ENCODE measurements at regions not wholly inside any gene's neighbourhood (a gene's known extent, or its start where the extent isn't known, plus 50 kb on each side); places are given as distances from the start of the nearest gene placed in this dataset.

GRCh38 chr1:217017165-217017564, 293.9 kb upstream of the ESRRG start:
- TF ChIP-seq CTCF (IDR thresholded peaks at IDR 0.05; ENCODE audit: unreplicated experiment in 3 of 3), result no peak
- no peaks in the 10 kb centered on the region for H3K36me3 Mint-ChIP-seq (ENCODE audit: low read depth)
- H3K27ac Mint-ChIP-seq, result no peak overlapping the region
- H3K9me3 Mint-ChIP-seq, result no peaks in the 10 kb centered on the region
- H3K27me3 Mint-ChIP-seq (ENCODE audit: low read depth), result no peaks in the 10 kb centered on the region
- H3K4me1 Mint-ChIP-seq, result peaks cover 4% of the 10 kb centered on the region
- H3K4me3 Mint-ChIP-seq, result no peak overlapping the region

- Mint-ChIP-seq H3K4me1 (peaks cover 4% of the 10 kb centered on the region), H3K27ac (no peak overlapping the region)
These were observed 290.8 kb upstream of the ESRRG start for GRCh38 chr1:217014066-217014465.

GRCh38 chr1:217012659-217013058, 289.4 kb upstream of the ESRRG start:
- H3K4me3 Mint-ChIP-seq, result no peak overlapping the region
- no peak for TF ChIP-seq CTCF (IDR thresholded peaks at IDR 0.05; ENCODE audit: unreplicated experiment in 3 of 3)
- H3K36me3 Mint-ChIP-seq (ENCODE audit: low read depth), result no peaks in the 10 kb centered on the region
- no peak overlapping the region for H3K27ac Mint-ChIP-seq
- H3K9me3 Mint-ChIP-seq, result no peaks in the 10 kb centered on the region
- no peaks in the 10 kb centered on the region for H3K27me3 Mint-ChIP-seq (ENCODE audit: low read depth)
- peaks cover 4% of the 10 kb centered on the region for H3K4me1 Mint-ChIP-seq

More at GRCh38 chr1:217014066-217014465, 290.8 kb upstream of the ESRRG start:
- Mint-ChIP-seq H3K4me3 (no peak overlapping the region), H3K9me3 (no peaks in the 10 kb centered on the region), H3K36me3 (ENCODE audit: low read depth) (no peaks in the 10 kb centered on the region), H3K27me3 (ENCODE audit: low read depth) (no peaks in the 10 kb centered on the region)
- TF ChIP-seq CTCF (IDR thresholded peaks at IDR 0.05; ENCODE audit: unreplicated experiment in 3 of 3), result no peak

GRCh38 chr1:217011097-217011496, 287.9 kb upstream of the ESRRG start:
- no peak overlapping the region for H3K27ac Mint-ChIP-seq
- H3K4me1 Mint-ChIP-seq, result peaks cover 4% of the 10 kb centered on the region
- no peaks in the 10 kb centered on the region for H3K9me3 Mint-ChIP-seq
- H3K36me3 Mint-ChIP-seq (ENCODE audit: low read depth), result no peaks in the 10 kb centered on the region
- H3K27me3 Mint-ChIP-seq (ENCODE audit: low read depth), result no peaks in the 10 kb centered on the region
- H3K4me3 Mint-ChIP-seq, result no peak overlapping the region
- no peak for TF ChIP-seq CTCF (IDR thresholded peaks at IDR 0.05; ENCODE audit: unreplicated experiment in 3 of 3)

GRCh38 chr1:217010253-217010652, 287.0 kb upstream of the ESRRG start:
- Mint-ChIP-seq H3K36me3 (ENCODE audit: low read depth) (no peaks in the 10 kb centered on the region), H3K27me3 (ENCODE audit: low read depth) (no peaks in the 10 kb centered on the region), H3K27ac (no peak overlapping the region), H3K9me3 (no peaks in the 10 kb centered on the region), H3K4me3 (no peak overlapping the region), H3K4me1 (peaks cover 4% of the 10 kb centered on the region)
- TF ChIP-seq CTCF (IDR thresholded peaks at IDR 0.05; ENCODE audit: unreplicated experiment in 3 of 3), result no peak

- no peak overlapping the region for H3K27ac Mint-ChIP-seq
- H3K4me3 Mint-ChIP-seq, result no peak overlapping the region
- H3K4me1 Mint-ChIP-seq, result peaks cover 2% of the 10 kb centered on the region
- no peaks in the 10 kb centered on the region for H3K36me3 Mint-ChIP-seq (ENCODE audit: low read depth)
- H3K27me3 Mint-ChIP-seq (ENCODE audit: low read depth), result no peaks in the 10 kb centered on the region
- no peak for TF ChIP-seq CTCF (IDR thresholded peaks at IDR 0.05; ENCODE audit: unreplicated experiment in 3 of 3)
- H3K9me3 Mint-ChIP-seq, result no peaks in the 10 kb centered on the region
These were observed 286.1 kb upstream of the ESRRG start for GRCh38 chr1:217009376-217009775.
